Mesenchymal stem cell (in vitro differentiated cells and primary cell): ENCODE measurements at regions not wholly inside any gene's neighbourhood (a gene's known extent, or its start where the extent isn't known, plus 50 kb on each side); places are given as distances from the start of the nearest gene placed in this dataset.

ENCODE experiments used
- DNase-seq: peaks from one replicate; pipeline ENCODE4 v3.0.0-alpha.2; 2013
- H2AFZ ChIP-seq: one replicate; pipeline ENCODE4 v1.6.1; 2013; ENCODE audit warnings: low read depth, mild to moderate bottlenecking, control low read depth, inconsistent platforms, low read length, moderate library complexity
- H2AK5ac ChIP-seq: 2 replicates; pipeline ENCODE4 v1.6.1; 2013; ENCODE audit warnings: low read length, moderate library complexity, mild to moderate bottlenecking, inconsistent platforms; ENCODE audit not compliant: severe bottlenecking
- H2BK120ac ChIP-seq: one replicate; pipeline ENCODE4 v1.6.1; 2013; ENCODE audit warnings: low read depth, mild to moderate bottlenecking, inconsistent platforms, low read length, moderate library complexity
- H2BK12ac ChIP-seq, 2 experiments: one replicate each; pipeline ENCODE4 v1.6.1; 2013; ENCODE audit warnings: inconsistent platforms in 2 of 2, low read length in 2 of 2, mild to moderate bottlenecking in 2 of 2, moderate library complexity in 2 of 2, control low read depth in 1 of 2
- H2BK15ac ChIP-seq: one replicate; pipeline ENCODE4 v1.6.1; 2013; ENCODE audit warnings: mild to moderate bottlenecking, low read depth, inconsistent platforms; ENCODE audit not compliant: poor library complexity, severe bottlenecking
- H2BK5ac ChIP-seq: 2 replicates; pipeline ENCODE4 v1.6.1; 2013; ENCODE audit warnings: low read depth, mild to moderate bottlenecking, low read length, control low read depth, inconsistent platforms; ENCODE audit not compliant: poor library complexity, severe bottlenecking
- H3K14ac ChIP-seq, 2 experiments: one replicate each; pipeline ENCODE4 v1.6.1; 2013; ENCODE audit warnings: inconsistent platforms in 2 of 2, low read length in 2 of 2, control low read depth in 1 of 2, mild to moderate bottlenecking in 1 of 2, moderate library complexity in 1 of 2
- H3K18ac ChIP-seq, 2 experiments: one replicate each; pipeline ENCODE4 v1.6.1; 2013; ENCODE audit warnings: inconsistent platforms in 2 of 2, low read length in 2 of 2, control low read depth in 1 of 2, low read depth in 1 of 2, mild to moderate bottlenecking in 1 of 2
- H3K23ac ChIP-seq, 2 experiments: one replicate each; pipeline ENCODE4 v1.6.1; 2013; ENCODE audit warnings: inconsistent platforms in 2 of 2, low read length in 2 of 2, mild to moderate bottlenecking in 2 of 2, moderate library complexity in 2 of 2, control low read depth in 1 of 2
- H3K27ac ChIP-seq: 2 replicates; pipeline ENCODE4 v1.5.1; 2013; ENCODE audit warnings: mild to moderate bottlenecking, moderate library complexity, low read length, control low read depth, inconsistent platforms; ENCODE audit not compliant: poor library complexity, severe bottlenecking
- H3K27me3 ChIP-seq, 2 experiments: 2 replicates each; pipeline versions ENCODE4 v1.6.1 to v1.7.0; 2013; ENCODE audit warnings: low read length in 2 of 2, mild to moderate bottlenecking in 2 of 2, moderate library complexity in 2 of 2, control low read depth in 1 of 2, inconsistent platforms in 1 of 2; ENCODE audit not compliant: control insufficient read depth in 1 of 2, insufficient read depth in 1 of 2
- H3K36me3 ChIP-seq, 2 experiments: 2 replicates each; pipeline versions ENCODE4 v1.6.1 to v1.7.0; 2013; ENCODE audit warnings: low read length in 2 of 2, control low read depth in 1 of 2, inconsistent platforms in 1 of 2, low read depth in 1 of 2, mild to moderate bottlenecking in 1 of 2; ENCODE audit not compliant: insufficient read depth in 2 of 2, control insufficient read depth in 1 of 2
- H3K4ac ChIP-seq, 2 experiments: one replicate each; pipeline ENCODE4 v1.6.1; 2013; ENCODE audit warnings: inconsistent platforms in 2 of 2, low read length in 2 of 2, mild to moderate bottlenecking in 2 of 2, moderate library complexity in 2 of 2, control low read depth in 1 of 2, low read depth in 1 of 2
- H3K4me1 ChIP-seq: 2 replicates; pipeline ENCODE4 v1.6.1; 2013; ENCODE audit warnings: low read depth, low read length, control low read depth; ENCODE audit not compliant: control insufficient read depth, insufficient read depth
- H3K4me2 ChIP-seq: 2 replicates; pipeline ENCODE4 v1.6.1; 2013; ENCODE audit warnings: low read length, mild to moderate bottlenecking, inconsistent platforms; ENCODE audit not compliant: poor library complexity, severe bottlenecking
- H3K4me3 ChIP-seq, 2 experiments: 2 replicates each; pipeline versions ENCODE4 v1.5.1 to v1.7.0; 2013; ENCODE audit warnings: low read length in 2 of 2, mild to moderate bottlenecking in 2 of 2, control low read depth in 1 of 2, low read depth in 1 of 2; ENCODE audit not compliant: insufficient read depth in 1 of 2
- H3K79me1 ChIP-seq: replicated peaks from 2 replicates; pipeline ENCODE4 v1.6.1; 2013; ENCODE audit warnings: mild to moderate bottlenecking, control low read depth, low read length, inconsistent platforms; ENCODE audit not compliant: poor library complexity, severe bottlenecking
- H3K9ac ChIP-seq: 2 replicates; pipeline ENCODE4 v1.7.0; 2013; ENCODE audit warnings: mild to moderate bottlenecking, low read length, moderate library complexity
- H3K9me3 ChIP-seq: 2 replicates; pipeline ENCODE4 v1.7.0; 2013; ENCODE audit warnings: mild to moderate bottlenecking, low read length; ENCODE audit not compliant: control insufficient read depth
- H4K8ac ChIP-seq: one replicate; pipeline ENCODE4 v1.6.1; 2013; ENCODE audit warnings: inconsistent platforms, mild to moderate bottlenecking, low read length, moderate library complexity
- H4K91ac ChIP-seq: one replicate; pipeline ENCODE4 v1.6.1; 2013; ENCODE audit warnings: mild to moderate bottlenecking, low read length, inconsistent platforms
- WGBS: methylation state at CpG from one replicate; pipeline ENCODE4 v1.1.7; 2013; ENCODE audit warnings: mixed read lengths; 5-methylcytosine and 5-hydroxymethylcytosine counted together

- Histone ChIP-seq H3K4me2 (no peak overlapping the region), H3K79me1 (no peaks in the 10 kb centered on the region), H2BK120ac (no peak overlapping the region), H3K27ac (no peak overlapping the region), H4K8ac (no peak overlapping the region), H2BK5ac (no peak overlapping the region), H3K23ac (no peak overlapping the region), H3K4me1 (no peaks in the 10 kb centered on the region), H2BK12ac (no peak overlapping the region), H2AFZ (no peak overlapping the region), H2BK15ac (no peak overlapping the region), H2AK5ac (no peak overlapping the region), H4K91ac (no peak overlapping the region), H3K4me3 (no peak overlapping the region), H3K18ac (no peak overlapping the region), H3K27me3 (no peaks in the 10 kb centered on the region), H3K9me3 (peaks cover 16% of the 10 kb centered on the region), H3K4ac (no peak overlapping the region), H3K14ac (no peak overlapping the region), H3K36me3 (no peaks in the 10 kb centered on the region), H3K9ac (no peak overlapping the region)
- peak; percentile 59 for DNase-seq
- 66% methylated on average over 2 of the region's 2 CpGs for WGBS
These were observed 1233.3 kb upstream of the PABPC4L start for GRCh38 chr4:135434936-135435335.

GRCh38 chr4:135429528-135429927 is 1227.9 kb upstream of the PABPC4L start:
- Histone ChIP-seq H2AK5ac (no peak overlapping the region), H3K4me2 (no peak overlapping the region), H3K9me3 (no peaks in the 10 kb centered on the region), H2BK12ac (no peak overlapping the region), H3K4me1 (no peaks in the 10 kb centered on the region), H3K4me3 (no peak overlapping the region), H2BK120ac (no peak overlapping the region), H3K27me3 (no peaks in the 10 kb centered on the region), H3K23ac (no peak overlapping the region), H4K91ac (no peak overlapping the region), H3K27ac (no peak overlapping the region), H3K4ac (no peak overlapping the region), H3K9ac (no peak overlapping the region), H3K79me1 (no peaks in the 10 kb centered on the region), H3K18ac (no peak overlapping the region), H4K8ac (no peak overlapping the region), H2AFZ (no peak overlapping the region), H2BK5ac (no peak overlapping the region), H3K14ac (no peak overlapping the region), H2BK15ac (no peak overlapping the region), H3K36me3 (no peaks in the 10 kb centered on the region)
- no CpG with 5 or more reads among the region's 1 CpG for WGBS
- no peak for DNase-seq

- no peak overlapping the region for H3K27ac ChIP-seq
- no peak overlapping the region for H3K4ac ChIP-seq
- no peak overlapping the region for H4K8ac ChIP-seq
- H3K4me3 ChIP-seq, result no peak overlapping the region
- H3K36me3 ChIP-seq, result no peaks in the 10 kb centered on the region
- no peaks in the 10 kb centered on the region for H3K79me1 ChIP-seq
- H2BK12ac ChIP-seq, result no peak overlapping the region
- H3K4me2 ChIP-seq, result no peak overlapping the region
- no peak overlapping the region for H3K18ac ChIP-seq
- no peak overlapping the region for H2AFZ ChIP-seq
- no peaks in the 10 kb centered on the region for H3K9me3 ChIP-seq
- no peak overlapping the region for H2BK120ac ChIP-seq
- H3K23ac ChIP-seq, result no peak overlapping the region
- H2BK5ac ChIP-seq, result no peak overlapping the region
- no CpG with 5 or more reads among the region's 1 CpG for WGBS
- no peak overlapping the region for H3K9ac ChIP-seq
- no peak overlapping the region for H2AK5ac ChIP-seq
- no peaks in the 10 kb centered on the region for H3K4me1 ChIP-seq
- peak; percentile 15 for DNase-seq
- no peak overlapping the region for H4K91ac ChIP-seq
- H2BK15ac ChIP-seq, result no peak overlapping the region
- no peak overlapping the region for H3K14ac ChIP-seq
- H3K27me3 ChIP-seq, result no peaks in the 10 kb centered on the region
These were observed 1216.8 kb upstream of the PABPC4L start for GRCh38 chr4:135418353-135418752.

GRCh38 chr4:135412213-135412612 is 1210.6 kb upstream of the PABPC4L start:
- Histone ChIP-seq H3K79me1 (no peaks in the 10 kb centered on the region), H3K36me3 (no peaks in the 10 kb centered on the region), H3K4me2 (no peak overlapping the region), H2BK15ac (no peak overlapping the region), H3K14ac (no peak overlapping the region), H3K4me1 (no peaks in the 10 kb centered on the region), H3K18ac (no peak overlapping the region), H3K4me3 (no peak overlapping the region), H3K27ac (no peak overlapping the region), H2BK12ac (no peak overlapping the region), H2BK5ac (no peak overlapping the region), H3K9ac (no peak overlapping the region), H3K27me3 (no peaks in the 10 kb centered on the region), H3K23ac (no peak overlapping the region), H2AK5ac (no peak overlapping the region), H2AFZ (no peak overlapping the region), H4K91ac (no peak overlapping the region), H3K4ac (no peak overlapping the region), H3K9me3 (no peaks in the 10 kb centered on the region), H2BK120ac (no peak overlapping the region), H4K8ac (no peak overlapping the region)
- 72% methylated on average over 4 of the region's 4 CpGs for WGBS
- DNase-seq, result no peak
